Activated naive CD4-positive, alpha-beta T cell treated with Interleukin-2 at 50 U/mL for 16 hours (primary cell): ENCODE measurements at regions not wholly inside any gene's neighbourhood (a gene's known extent, or its start where the extent isn't known, plus 50 kb on each side); places are given as distances from the start of the nearest gene placed in this dataset.
A peak's percentile ranks its signal among the peaks of the same experiment; 100 is the strongest.

Source experiments
- DNase-seq: peaks from one replicate; pipeline ENCODE4 v3.0.0-alpha.2; 2020

- DNase-seq, result no peak
Measured at GRCh38 chr10:110416776-110417711, 80.7 kb upstream of the DUSP5 start.

- no peak for DNase-seq
Measured at GRCh38 chr10:110418218-110418617, 79.5 kb upstream of the DUSP5 start.

GRCh38 chr10:110419265-110419664, 78.4 kb upstream of the DUSP5 start:
- no peak for DNase-seq

GRCh38 chr10:110420401-110421193, 77.1 kb upstream of the DUSP5 start:
- no peak for DNase-seq

GRCh38 chr10:110421512-110422138, 76.1 kb upstream of the DUSP5 start:
- DNase-seq, result no peak

GRCh38 chr10:110422548-110422947, 75.2 kb upstream of the DUSP5 start:
- DNase-seq, result no peak

- no peak for DNase-seq
Measured at GRCh38 chr10:110423650-110424049, 74.1 kb upstream of the DUSP5 start.

GRCh38 chr10:110425684-110426293, 71.9 kb upstream of the DUSP5 start:
- DNase-seq, result peak; percentile 63

GRCh38 chr10:110426294-110427181, 71.2 kb upstream of the DUSP5 start:
- no peak for DNase-seq

GRCh38 chr10:110429301-110429700, 68.4 kb upstream of the DUSP5 start:
- no peak for DNase-seq

GRCh38 chr10:110430340-110431273, 67.1 kb upstream of the DUSP5 start:
- no peak for DNase-seq

GRCh38 chr10:110431659-110432058, 66.0 kb upstream of the DUSP5 start:
- no peak for DNase-seq

- DNase-seq, result no peak
Measured at GRCh38 chr10:110432084-110432483, 65.6 kb upstream of the DUSP5 start.

GRCh38 chr10:110432814-110433565, 64.7 kb upstream of the DUSP5 start:
- no peak for DNase-seq

- no peak for DNase-seq
Measured at GRCh38 chr10:110433740-110434139, 64.0 kb upstream of the DUSP5 start.

GRCh38 chr10:110434489-110435096, 63.1 kb upstream of the DUSP5 start:
- no peak for DNase-seq

GRCh38 chr10:110436554-110437350, 61.0 kb upstream of the DUSP5 start:
- no peak for DNase-seq

GRCh38 chr10:110437351-110437605, 60.4 kb upstream of the DUSP5 start:
- no peak for DNase-seq

- no peak for DNase-seq
Measured at GRCh38 chr10:110437761-110438341, 59.9 kb upstream of the DUSP5 start.
